ENCODE measurements at regions not wholly inside any gene's neighbourhood (a gene's known extent, or its start where the extent isn't known, plus 50 kb on each side); places are given as distances from the start of the nearest gene placed in this dataset.

- no peak overlapping the region for H3K4me3 ChIP-seq (ENCODE audit: low read depth, low read length)
- no peak for DNase-seq (ENCODE audit: low read depth)
- TF ChIP-seq CTCF (IDR thresholded peaks at IDR 0.05; ENCODE audit: insufficient read depth, low read depth, low read length, missing control alignments) = no peak
Measured at GRCh38 chr14:82694820-82695219, 1161.2 kb upstream of the SEL1L start.

- DNase-seq (ENCODE audit: low read depth) = no peak
- no peak for TF ChIP-seq CTCF (IDR thresholded peaks at IDR 0.05; ENCODE audit: insufficient read depth, low read depth, low read length, missing control alignments)
- no peak overlapping the region for H3K4me3 ChIP-seq (ENCODE audit: low read depth, low read length)
Measured at GRCh38 chr14:82704218-82704617, 1170.6 kb upstream of the SEL1L start.

GRCh38 chr14:82710267-82710841 lies 1176.7 kb upstream of the SEL1L start:
- peak; percentile 81 for TF ChIP-seq CTCF (IDR thresholded peaks at IDR 0.05; ENCODE audit: insufficient read depth, low read depth, low read length, missing control alignments)
- H3K4me3 ChIP-seq (ENCODE audit: low read depth, low read length) = no peak overlapping the region
- peak; percentile 55 for DNase-seq (ENCODE audit: low read depth)

- TF ChIP-seq CTCF (IDR thresholded peaks at IDR 0.05; ENCODE audit: insufficient read depth, low read depth, low read length, missing control alignments) = no peak
- H3K4me3 ChIP-seq (ENCODE audit: low read depth, low read length) = no peak overlapping the region
- DNase-seq (ENCODE audit: low read depth) = no peak
Measured at GRCh38 chr14:82719617-82720016, 1186.0 kb upstream of the SEL1L start.

- no peak overlapping the region for H3K4me3 ChIP-seq (ENCODE audit: low read depth, low read length)
- no peak for DNase-seq (ENCODE audit: low read depth)
- TF ChIP-seq CTCF (IDR thresholded peaks at IDR 0.05; ENCODE audit: insufficient read depth, low read depth, low read length, missing control alignments) = no peak
Measured at GRCh38 chr14:82720431-82720830, 1186.8 kb upstream of the SEL1L start.

- H3K4me3 ChIP-seq (ENCODE audit: low read depth, low read length) = no peak overlapping the region
- TF ChIP-seq CTCF (IDR thresholded peaks at IDR 0.05; ENCODE audit: insufficient read depth, low read depth, low read length, missing control alignments) = no peak
- no peak for DNase-seq (ENCODE audit: low read depth)
Measured at GRCh38 chr14:82720946-82721345, 1187.3 kb upstream of the SEL1L start.

- no peak for TF ChIP-seq CTCF (IDR thresholded peaks at IDR 0.05; ENCODE audit: insufficient read depth, low read depth, low read length, missing control alignments)
- DNase-seq (ENCODE audit: low read depth) = no peak
- no peak overlapping the region for H3K4me3 ChIP-seq (ENCODE audit: low read depth, low read length)
Measured at GRCh38 chr14:82724316-82724715, 1190.7 kb upstream of the SEL1L start.

All from GM12865 (cell line).